ENCODE measurements at regions not wholly inside any gene's neighbourhood (a gene's known extent, or its start where the extent isn't known, plus 50 kb on each side); places are given as distances from the start of the nearest gene placed in this dataset.

DNA sequence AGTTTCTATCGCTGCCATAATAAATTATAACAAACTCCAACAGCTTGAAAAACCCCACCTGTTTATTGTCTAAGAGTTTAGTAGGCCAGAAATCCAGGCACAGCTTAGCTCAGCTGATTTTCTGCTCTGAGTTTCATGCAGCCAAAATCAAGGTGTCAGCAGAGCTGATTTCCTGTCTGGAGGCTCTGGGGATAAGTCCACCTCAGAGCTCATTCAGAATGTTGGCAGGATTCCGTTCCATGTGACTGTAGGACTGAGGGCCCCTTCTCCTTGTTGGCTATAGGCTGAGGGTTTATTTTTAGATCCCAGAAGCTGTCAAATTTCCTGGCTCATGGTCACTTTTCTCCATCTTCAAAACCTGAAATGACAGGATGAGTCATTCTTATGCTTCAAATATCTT, 91.6 kb upstream of the CHODL start:
- BruUV-seq (replicated peaks) = no TSS peak
- H3K79me2 ChIP-seq (ENCODE audit: insufficient read depth, low read length) = no peaks in the 10 kb centered on the region
- H4K20me1 ChIP-seq (ENCODE audit: insufficient read depth, low read length) = no peaks in the 10 kb centered on the region
- TF ChIP-seq, protein P1, sequence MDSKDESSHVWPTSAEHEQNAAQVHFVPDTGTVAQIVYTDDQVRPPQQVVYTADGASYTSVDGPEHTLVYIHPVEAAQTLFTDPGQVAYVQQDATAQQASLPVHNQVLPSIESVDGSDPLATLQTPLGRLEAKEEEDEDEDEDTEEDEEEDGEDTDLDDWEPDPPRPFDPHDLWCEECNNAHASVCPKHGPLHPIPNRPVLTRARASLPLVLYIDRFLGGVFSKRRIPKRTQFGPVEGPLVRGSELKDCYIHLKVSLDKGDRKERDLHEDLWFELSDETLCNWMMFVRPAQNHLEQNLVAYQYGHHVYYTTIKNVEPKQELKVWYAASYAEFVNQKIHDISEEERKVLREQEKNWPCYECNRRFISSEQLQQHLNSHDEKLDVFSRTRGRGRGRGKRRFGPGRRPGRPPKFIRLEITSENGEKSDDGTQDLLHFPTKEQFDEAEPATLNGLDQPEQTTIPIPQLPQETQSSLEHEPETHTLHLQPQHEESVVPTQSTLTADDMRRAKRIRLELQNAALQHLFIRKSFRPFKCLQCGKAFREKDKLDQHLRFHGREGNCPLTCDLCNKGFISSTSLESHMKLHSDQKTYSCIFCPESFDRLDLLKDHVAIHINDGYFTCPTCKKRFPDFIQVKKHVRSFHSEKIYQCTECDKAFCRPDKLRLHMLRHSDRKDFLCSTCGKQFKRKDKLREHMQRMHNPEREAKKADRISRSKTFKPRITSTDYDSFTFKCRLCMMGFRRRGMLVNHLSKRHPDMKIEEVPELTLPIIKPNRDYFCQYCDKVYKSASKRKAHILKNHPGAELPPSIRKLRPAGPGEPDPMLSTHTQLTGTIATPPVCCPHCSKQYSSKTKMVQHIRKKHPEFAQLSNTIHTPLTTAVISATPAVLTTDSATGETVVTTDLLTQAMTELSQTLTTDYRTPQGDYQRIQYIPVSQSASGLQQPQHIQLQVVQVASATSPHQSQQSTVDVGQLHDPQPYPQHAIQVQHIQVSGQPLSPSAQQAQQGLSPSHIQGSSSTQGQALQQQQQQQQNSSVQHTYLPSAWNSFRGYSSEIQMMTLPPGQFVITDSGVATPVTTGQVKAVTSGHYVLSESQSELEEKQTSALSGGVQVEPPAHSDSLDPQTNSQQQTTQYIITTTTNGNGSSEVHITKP (CRISPR knock-in tag; IDR thresholded peaks at IDR 0.05; ENCODE audit: low read depth) = no peak
- TF ChIP-seq GATAD1 (CRISPR knock-in tag; IDR thresholded peaks at IDR 0.05) = no peak
- TF ChIP-seq, protein P2, sequence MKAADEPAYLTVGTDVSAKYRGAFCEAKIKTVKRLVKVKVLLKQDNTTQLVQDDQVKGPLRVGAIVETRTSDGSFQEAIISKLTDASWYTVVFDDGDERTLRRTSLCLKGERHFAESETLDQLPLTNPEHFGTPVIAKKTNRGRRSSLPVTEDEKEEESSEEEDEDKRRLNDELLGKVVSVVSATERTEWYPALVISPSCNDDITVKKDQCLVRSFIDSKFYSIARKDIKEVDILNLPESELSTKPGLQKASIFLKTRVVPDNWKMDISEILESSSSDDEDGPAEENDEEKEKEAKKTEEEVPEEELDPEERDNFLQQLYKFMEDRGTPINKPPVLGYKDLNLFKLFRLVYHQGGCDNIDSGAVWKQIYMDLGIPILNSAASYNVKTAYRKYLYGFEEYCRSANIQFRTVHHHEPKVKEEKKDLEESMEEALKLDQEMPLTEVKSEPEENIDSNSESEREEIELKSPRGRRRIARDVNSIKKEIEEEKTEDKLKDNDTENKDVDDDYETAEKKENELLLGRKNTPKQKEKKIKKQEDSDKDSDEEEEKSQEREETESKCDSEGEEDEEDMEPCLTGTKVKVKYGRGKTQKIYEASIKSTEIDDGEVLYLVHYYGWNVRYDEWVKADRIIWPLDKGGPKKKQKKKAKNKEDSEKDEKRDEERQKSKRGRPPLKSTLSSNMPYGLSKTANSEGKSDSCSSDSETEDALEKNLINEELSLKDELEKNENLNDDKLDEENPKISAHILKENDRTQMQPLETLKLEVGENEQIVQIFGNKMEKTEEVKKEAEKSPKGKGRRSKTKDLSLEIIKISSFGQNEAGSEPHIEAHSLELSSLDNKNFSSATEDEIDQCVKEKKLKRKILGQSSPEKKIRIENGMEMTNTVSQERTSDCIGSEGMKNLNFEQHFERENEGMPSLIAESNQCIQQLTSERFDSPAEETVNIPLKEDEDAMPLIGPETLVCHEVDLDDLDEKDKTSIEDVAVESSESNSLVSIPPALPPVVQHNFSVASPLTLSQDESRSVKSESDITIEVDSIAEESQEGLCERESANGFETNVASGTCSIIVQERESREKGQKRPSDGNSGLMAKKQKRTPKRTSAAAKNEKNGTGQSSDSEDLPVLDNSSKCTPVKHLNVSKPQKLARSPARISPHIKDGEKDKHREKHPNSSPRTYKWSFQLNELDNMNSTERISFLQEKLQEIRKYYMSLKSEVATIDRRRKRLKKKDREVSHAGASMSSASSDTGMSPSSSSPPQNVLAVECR (CRISPR knock-in tag; IDR thresholded peaks at IDR 0.05; ENCODE audit: borderline replicate concordance) = no peak
- TF ChIP-seq ZNF709 (CRISPR knock-in tag; IDR thresholded peaks at IDR 0.05) = no peak
- no peak for TF ChIP-seq RBFOX2 (IDR thresholded peaks at IDR 0.05; ENCODE audit: low read depth, low read length)
- no peaks in the 10 kb centered on the region for H3K27me3 ChIP-seq (ENCODE audit: control insufficient read depth in 1 of 2, insufficient read depth in 2 of 2, low read length in 2 of 2)
- no peaks in the 10 kb centered on the region for H3K36me3 ChIP-seq (replicated peaks in 1 of 2; ENCODE audit: control insufficient read depth in 1 of 2, insufficient read depth in 2 of 2, low read length in 2 of 2)
- no peak overlapping the region for H3K9ac ChIP-seq (ENCODE audit: insufficient read depth, low read depth, low read length)
- no peak overlapping the region for H3K4me3 ChIP-seq (replicated peaks in 1 of 3; ENCODE audit: insufficient read depth in 1 of 3, low read depth in 2 of 3, low read length in 3 of 3)
- no peak overlapping the region for H3K27ac ChIP-seq (ENCODE audit: extremely low read length, insufficient read depth, low read length)
- no peak overlapping the region for H3K4me2 ChIP-seq (ENCODE audit: low read depth, low read length)
- H2AFZ ChIP-seq (ENCODE audit: low read length) = no peak overlapping the region
- H3K9me3 ChIP-seq (ENCODE audit: low read length) = no peaks in the 10 kb centered on the region
- H3K4me1 ChIP-seq (ENCODE audit: insufficient read depth, low read length) = no peaks in the 10 kb centered on the region
- CTCF ChIA-PET (ENCODE audit: low intra/inter-chr PET ratio, low total read pairs) = no interaction called here
- no peak for ATAC-seq
- in situ Hi-C loops (cut with HindIII; ENCODE audit: extremely low pct_ligation_motif_present, low pct_unique_long_range_greater_than_20kb) = no loop called here
- WGBS (ENCODE audit: low lambda C conversion rate) = 0% methylated on average over 2 of the region's 2 CpGs
- DNase-seq (ENCODE audit: low spot score) = no peak
- no peak for FAIRE-seq
- POLR2A ChIA-PET = no interaction called here
- intact Hi-C loops (cut with micrococcal nuclease; ENCODE audit: unreplicated experiment) = no loop called here

All from HepG2 (cell line).